ENCODE measurements at regions not wholly inside any gene's neighbourhood (a gene's known extent, or its start where the extent isn't known, plus 50 kb on each side); places are given as distances from the start of the nearest gene placed in this dataset.

DNA sequence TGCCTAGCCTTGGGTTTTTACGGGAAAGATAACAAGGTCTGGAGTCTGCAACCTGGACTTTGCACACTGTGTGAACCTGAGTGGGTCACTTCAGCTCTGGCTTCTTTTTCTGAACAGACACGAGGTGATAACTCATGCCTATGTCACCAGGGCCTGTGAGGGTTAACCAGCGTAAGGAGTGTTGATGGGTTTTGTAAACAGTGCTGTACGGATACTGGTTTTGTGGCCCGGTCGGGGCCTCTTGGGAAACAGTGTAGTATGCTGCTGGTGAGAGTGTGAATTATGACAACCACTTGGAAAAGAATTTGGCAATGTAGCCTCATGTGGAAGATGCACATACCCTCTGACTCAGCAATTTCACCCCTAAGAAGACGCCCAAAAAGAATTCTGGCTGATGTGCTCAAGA lies 266.8 kb downstream of the MN1 start:
- TF ChIP-seq CTCF (IDR thresholded peaks at IDR 0.05) (no peak), POLR2A (IDR thresholded peaks at IDR 0.05) (no peak)

All from Peyer's patch (tissue), 4 donors.